ENCODE measurements at regions not wholly inside any gene's neighbourhood (a gene's known extent, or its start where the extent isn't known, plus 50 kb on each side); places are given as distances from the start of the nearest gene placed in this dataset.

DNA sequence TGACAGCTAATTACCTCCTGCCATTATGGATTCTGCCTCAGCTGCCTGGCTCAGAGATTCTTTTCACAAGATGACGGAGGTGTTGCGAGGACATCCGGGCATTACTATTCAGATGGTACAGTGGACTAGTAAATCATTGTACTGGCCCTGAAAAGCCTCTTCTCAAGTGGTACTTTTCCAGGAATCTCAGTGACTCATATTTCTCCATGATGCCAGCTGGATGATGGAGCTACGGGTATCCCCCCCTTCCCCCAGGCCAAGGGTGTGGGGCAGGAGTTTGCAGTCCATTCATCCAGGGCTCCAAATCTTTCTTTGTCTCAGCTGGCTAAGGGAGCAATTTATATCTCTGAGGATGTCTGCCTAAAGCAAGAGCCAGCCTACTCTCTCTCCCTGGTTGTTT is 107.7 kb upstream of the GPR139 start:
- ChIA-PET POLR2A (ENCODE audit: unreplicated experiment) (no interaction called here), CTCF (no interaction called here)
- H2BK15ac ChIP-seq (ENCODE audit: low read depth, low read length) = no peak overlapping the region
- no peak overlapping the region for H3K56ac ChIP-seq (ENCODE audit: extremely low read depth, insufficient read depth, low read length)
- H2BK20ac ChIP-seq (ENCODE audit: low read depth, low read length) = no peak overlapping the region
- intact Hi-C loops (cut with micrococcal nuclease) (no loop called here), in situ Hi-C loops (cut with MboI; ENCODE audit: low sequenced_read_pairs) (no loop called here), dilution Hi-C loops (cut with HindIII; ENCODE audit: low sequenced_read_pairs, unreplicated experiment) (no loop called here)
- H3K79me1 ChIP-seq (ENCODE audit: low read depth in 1 of 2, low read length in 2 of 2) = no peaks in the 10 kb centered on the region
- no peak overlapping the region for H4K5ac ChIP-seq (ENCODE audit: low read depth, low read length)
- no peak overlapping the region for H4K91ac ChIP-seq (ENCODE audit: insufficient read depth, low read depth, low read length)
- H3K27me3 ChIP-seq (ENCODE audit: control insufficient read depth, insufficient read depth, low read length) = no peaks in the 10 kb centered on the region
- BruUV-seq (replicated peaks) = no TSS peak
- no peak overlapping the region for H2AK9ac ChIP-seq (replicated peaks; ENCODE audit: low read depth, low read length, poor library complexity)
- H3K4me1 ChIP-seq (ENCODE audit: control insufficient read depth, insufficient read depth, low read length) = no peaks in the 10 kb centered on the region
- DNase-seq (no peak), ATAC-seq (ENCODE audit: low read depth) (no peak)
- H2BK5ac ChIP-seq (ENCODE audit: low read depth, low read length, poor library complexity, severe bottlenecking) = no peak overlapping the region
- H2AK5ac ChIP-seq (ENCODE audit: low read depth, low read length) = no peak overlapping the region
- no peak overlapping the region for H2BK120ac ChIP-seq (ENCODE audit: low read depth, low read length)
- H4K20me1 ChIP-seq (ENCODE audit: insufficient read depth, low read length) = no peaks in the 10 kb centered on the region
- H3K9me3 ChIP-seq (ENCODE audit: control insufficient read depth, insufficient read depth, low read length) = peaks cover 13% of the 10 kb centered on the region; the same call in 1 of the 2 replicates
- H3K4ac ChIP-seq (ENCODE audit: low read depth, low read length) = no peak overlapping the region
- no peak overlapping the region for H3K23ac ChIP-seq (ENCODE audit: low read depth, low read length)
- H3K4me2 ChIP-seq (ENCODE audit: low read depth, low read length) = no peak overlapping the region
- H3K9ac ChIP-seq (ENCODE audit: low read depth, low read length) = no peak overlapping the region
- H3K4me3 ChIP-seq (ENCODE audit: insufficient read depth, low read depth, low read length) = no peak overlapping the region
- no peak overlapping the region for H2AFZ ChIP-seq (replicated peaks; ENCODE audit: low read length, poor library complexity)
- no peak overlapping the region for H3K18ac ChIP-seq (ENCODE audit: low read depth, low read length)
- H3K9me1 ChIP-seq (ENCODE audit: insufficient read depth, low read length) = no peaks in the 10 kb centered on the region
- H3K36me3 ChIP-seq (ENCODE audit: control insufficient read depth, insufficient read depth, low read length) = no peaks in the 10 kb centered on the region
- no peak overlapping the region for H4K8ac ChIP-seq (ENCODE audit: low read depth in 2 of 2, low read length in 2 of 2)
- H3K14ac ChIP-seq (replicated peaks; ENCODE audit: low read depth, low read length) = no peak overlapping the region
- H3K27ac ChIP-seq (ENCODE audit: insufficient read depth, low read length) = no peak overlapping the region
- no CpG with 5 or more reads among the region's 4 CpGs for WGBS, 2 experiments (ENCODE audit: extremely low coverage in 2 of 2, insufficient read length in 1 of 2)
- no peak for TF ChIP-seq SMC3 (IDR thresholded peaks at IDR 0.05; ENCODE audit: low read depth, low read length)
- no peak for TF ChIP-seq CEBPB (IDR thresholded peaks at IDR 0.05; ENCODE audit: low read depth, low read length)
- TF ChIP-seq BHLHE40 (IDR thresholded peaks at IDR 0.05; ENCODE audit: low read depth, low read length) = no peak
- no peak for TF ChIP-seq MXI1 (IDR thresholded peaks at IDR 0.05; ENCODE audit: borderline replicate concordance, low read depth, low read length)
- TF ChIP-seq CHD1 (IDR thresholded peaks at IDR 0.05; ENCODE audit: low read depth, low read length) = no peak
- TF ChIP-seq RFX5 (IDR thresholded peaks at IDR 0.05; ENCODE audit: low read depth, low read length) = no peak
- TF ChIP-seq FOS (IDR thresholded peaks at IDR 0.05; ENCODE audit: low read depth, low read length) = no peak
- TF ChIP-seq, protein P1, sequence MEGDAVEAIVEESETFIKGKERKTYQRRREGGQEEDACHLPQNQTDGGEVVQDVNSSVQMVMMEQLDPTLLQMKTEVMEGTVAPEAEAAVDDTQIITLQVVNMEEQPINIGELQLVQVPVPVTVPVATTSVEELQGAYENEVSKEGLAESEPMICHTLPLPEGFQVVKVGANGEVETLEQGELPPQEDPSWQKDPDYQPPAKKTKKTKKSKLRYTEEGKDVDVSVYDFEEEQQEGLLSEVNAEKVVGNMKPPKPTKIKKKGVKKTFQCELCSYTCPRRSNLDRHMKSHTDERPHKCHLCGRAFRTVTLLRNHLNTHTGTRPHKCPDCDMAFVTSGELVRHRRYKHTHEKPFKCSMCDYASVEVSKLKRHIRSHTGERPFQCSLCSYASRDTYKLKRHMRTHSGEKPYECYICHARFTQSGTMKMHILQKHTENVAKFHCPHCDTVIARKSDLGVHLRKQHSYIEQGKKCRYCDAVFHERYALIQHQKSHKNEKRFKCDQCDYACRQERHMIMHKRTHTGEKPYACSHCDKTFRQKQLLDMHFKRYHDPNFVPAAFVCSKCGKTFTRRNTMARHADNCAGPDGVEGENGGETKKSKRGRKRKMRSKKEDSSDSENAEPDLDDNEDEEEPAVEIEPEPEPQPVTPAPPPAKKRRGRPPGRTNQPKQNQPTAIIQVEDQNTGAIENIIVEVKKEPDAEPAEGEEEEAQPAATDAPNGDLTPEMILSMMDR (conservative IDR thresholded peaks at IDR 0.05; ENCODE audit: low read depth, low read length) = no peak
- no peak for TF ChIP-seq NFE2L2 (IDR thresholded peaks at IDR 0.05; ENCODE audit: low read depth, low read length)
- no peak for TF ChIP-seq MAZ (IDR thresholded peaks at IDR 0.05; ENCODE audit: borderline replicate concordance, low read depth, low read length)
- TF ChIP-seq, protein P2, sequence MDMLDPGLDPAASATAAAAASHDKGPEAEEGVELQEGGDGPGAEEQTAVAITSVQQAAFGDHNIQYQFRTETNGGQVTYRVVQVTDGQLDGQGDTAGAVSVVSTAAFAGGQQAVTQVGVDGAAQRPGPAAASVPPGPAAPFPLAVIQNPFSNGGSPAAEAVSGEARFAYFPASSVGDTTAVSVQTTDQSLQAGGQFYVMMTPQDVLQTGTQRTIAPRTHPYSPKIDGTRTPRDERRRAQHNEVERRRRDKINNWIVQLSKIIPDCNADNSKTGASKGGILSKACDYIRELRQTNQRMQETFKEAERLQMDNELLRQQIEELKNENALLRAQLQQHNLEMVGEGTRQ (IDR thresholded peaks at IDR 0.05; ENCODE audit: low read depth, low read length) = no peak
- TF ChIP-seq RCOR1 (IDR thresholded peaks at IDR 0.05; ENCODE audit: insufficient replicate concordance, low read length) = no peak
- TF ChIP-seq, protein P3, sequence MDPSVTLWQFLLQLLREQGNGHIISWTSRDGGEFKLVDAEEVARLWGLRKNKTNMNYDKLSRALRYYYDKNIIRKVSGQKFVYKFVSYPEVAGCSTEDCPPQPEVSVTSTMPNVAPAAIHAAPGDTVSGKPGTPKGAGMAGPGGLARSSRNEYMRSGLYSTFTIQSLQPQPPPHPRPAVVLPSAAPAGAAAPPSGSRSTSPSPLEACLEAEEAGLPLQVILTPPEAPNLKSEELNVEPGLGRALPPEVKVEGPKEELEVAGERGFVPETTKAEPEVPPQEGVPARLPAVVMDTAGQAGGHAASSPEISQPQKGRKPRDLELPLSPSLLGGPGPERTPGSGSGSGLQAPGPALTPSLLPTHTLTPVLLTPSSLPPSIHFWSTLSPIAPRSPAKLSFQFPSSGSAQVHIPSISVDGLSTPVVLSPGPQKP (IDR thresholded peaks at IDR 0.05; ENCODE audit: borderline replicate concordance, low read depth, low read length) = no peak
- TF ChIP-seq MAFK (IDR thresholded peaks at IDR 0.05; ENCODE audit: low read depth, low read length) = no peak
- TF ChIP-seq RAD21 (IDR thresholded peaks at IDR 0.05; ENCODE audit: low read length) = no peak
- TF ChIP-seq POLR2A (IDR thresholded peaks at IDR 0.05; ENCODE audit: low read depth, low read length) = no peak

All from IMR-90 (cell line).